SIG-M5 treated with dmso at 0.1 percent for 504 hours (cell line): ENCODE measurements at regions not wholly inside any gene's neighbourhood (a gene's known extent, or its start where the extent isn't known, plus 50 kb on each side); places are given as distances from the start of the nearest gene placed in this dataset.

Experiments used
- DNase-seq: peaks from one replicate; lab custom pipeline; 2025; ENCODE audit not compliant: unreplicated experiment; lab: John Stamatoyannopoulos, UW

- DNase-seq, result no peak
These were observed 293.5 kb downstream of the SMOC2 start for GRCh38 chr6:168734523-168734922.

GRCh38 chr6:168732676-168733075 is 291.7 kb downstream of the SMOC2 start:
- DNase-seq, result no peak

GRCh38 chr6:168730931-168731716 is 290.1 kb downstream of the SMOC2 start:
- no peak for DNase-seq

GRCh38 chr6:168728056-168728455 is 287.1 kb downstream of the SMOC2 start:
- no peak for DNase-seq

- DNase-seq, result no peak
These were observed 285.4 kb downstream of the SMOC2 start for GRCh38 chr6:168726312-168726856.

- no peak for DNase-seq
These were observed 284.8 kb downstream of the SMOC2 start for GRCh38 chr6:168725802-168726201.

- no peak for DNase-seq
These were observed 283.9 kb downstream of the SMOC2 start for GRCh38 chr6:168724669-168725570.

GRCh38 chr6:168724033-168724432 is 283.0 kb downstream of the SMOC2 start:
- DNase-seq, result no peak

- no peak for DNase-seq
These were observed 281.4 kb downstream of the SMOC2 start for GRCh38 chr6:168722397-168722796.

- DNase-seq, result no peak
These were observed 280.6 kb downstream of the SMOC2 start for GRCh38 chr6:168721571-168721970.

GRCh38 chr6:168719901-168720300 is 278.9 kb downstream of the SMOC2 start:
- DNase-seq, result no peak

GRCh38 chr6:168718821-168719475 is 278.0 kb downstream of the SMOC2 start:
- DNase-seq, result no peak
